Sigmoid colon (tissue), 6 donors: ENCODE measurements at regions not wholly inside any gene's neighbourhood (a gene's known extent, or its start where the extent isn't known, plus 50 kb on each side); places are given as distances from the start of the nearest gene placed in this dataset.

Experiments used
- DNase-seq: peaks from one replicate; pipeline ENCODE4 v3.0.0-alpha.2; 2019
- H3K27ac ChIP-seq, 4 donors: fragments of 200-600 bp; sonication (generic); one replicate each; pipeline ENCODE4 v1.5.1; 2016 to 2019; ENCODE audit warnings: mild to moderate bottlenecking in 1 of 4
- H3K27me3 ChIP-seq, 3 donors: fragments of 200-600 bp; sonication (generic); one replicate each; pipeline ENCODE4 v1.5.1; 2019; ENCODE audit warnings: mild to moderate bottlenecking in 1 of 3
- H3K36me3 ChIP-seq, 4 donors: fragments of 200-600 bp; sonication (generic); one replicate each; pipeline ENCODE4 v1.5.1; 2016 to 2019
- H3K4me1 ChIP-seq, 4 donors: fragments of 200-600 bp; sonication (generic); one replicate each; pipeline ENCODE4 v1.5.1; 2017 to 2019
- H3K4me3 ChIP-seq, 4 donors: fragments of 200-600 bp; sonication (generic); one replicate each; pipeline ENCODE4 v1.5.1; 2017 to 2019; ENCODE audit warnings: mild to moderate bottlenecking in 2 of 4, moderate library complexity in 1 of 4
- H3K9me3 ChIP-seq, 4 donors: fragments of 200-600 bp in 3 of 4; sonication (generic) in 3 of 4; one replicate each; pipeline versions ENCODE4 v1.5.1 to v1.6.1; 2013 to 2019
- CTCF ChIP-seq, 4 experiments: fragments of 450-650 bp in 3 of 4; fragments of 200-600 bp in 1 of 4; IDR thresholded peaks; one replicate each; pipeline ENCODE4 v1.5.1; 2016 to 2019; ENCODE audit warnings: antibody characterized with exemption in 4 of 4, mild to moderate bottlenecking in 3 of 4, moderate library complexity in 2 of 4
- EP300 ChIP-seq, 4 donors: sonication (generic); formaldehyde crosslinking; IDR thresholded peaks; one replicate each; pipeline ENCODE4 v1.6.1; 2017; ENCODE audit warnings: antibody characterized with exemption in 4 of 4
- POLR2A ChIP-seq, 2 donors: fragments of 450-650 bp; IDR thresholded peaks; one replicate each; pipeline ENCODE4 v1.6.1; 2016; ENCODE audit warnings: antibody characterized with exemption in 2 of 2, mild to moderate bottlenecking in 2 of 2, moderate library complexity in 2 of 2
- POLR2AphosphoS5 ChIP-seq, 4 donors: sonication (generic); formaldehyde crosslinking; IDR thresholded peaks; one replicate each; pipeline ENCODE4 v1.6.1; 2017; ENCODE audit warnings: antibody characterized with exemption in 4 of 4
- WGBS, 2 donors: extraction: QIAGEN DNeasy Blood & Tissue Kit; methylation state at CpG; one replicate each; pipeline ENCODE4 v1.1.7; 2013; 5-methylcytosine and 5-hydroxymethylcytosine counted together
- intact Hi-C: fragments of 100-400 bp; cut with DNase I; formaldehyde crosslinking; loops from one replicate; pipeline ENCODE4 v1.15.1; 2023
- donor health status: healthy with polysubstance abuse.
- donor health status: healthy.

- Histone ChIP-seq H3K9me3 (no peaks in the 10 kb centered on the region), H3K4me3 (no peak overlapping the region), H3K36me3 (no peaks in the 10 kb centered on the region), H3K4me1 (no peaks in the 10 kb centered on the region), H3K27me3 (no peaks in the 10 kb centered on the region), H3K27ac (no peak overlapping the region)
- no peak for TF ChIP-seq POLR2AphosphoS5 (IDR thresholded peaks at IDR 0.05)
- TF ChIP-seq POLR2A (IDR thresholded peaks at IDR 0.05), result no peak
- no peak for TF ChIP-seq EP300 (IDR thresholded peaks at IDR 0.05)
- TF ChIP-seq CTCF (IDR thresholded peaks at IDR 0.05), result no peak
- 65 to 86% methylated on average over 1 of the region's 1 CpG for WGBS, 2 donors
- DNase-seq, result no peak
- intact Hi-C loops, result no loop called here
Observed at GRCh38 chr10:89153971-89154370, 53.1 kb downstream of the CH25H start.

- TF ChIP-seq POLR2A (IDR thresholded peaks at IDR 0.05), result no peak
- TF ChIP-seq POLR2AphosphoS5 (IDR thresholded peaks at IDR 0.05), result no peak
- TF ChIP-seq CTCF (IDR thresholded peaks at IDR 0.05), result no peak
- TF ChIP-seq EP300 (IDR thresholded peaks at IDR 0.05), result no peak
- DNase-seq, result no peak
- H3K27me3 ChIP-seq, result no peaks in the 10 kb centered on the region
- no peak overlapping the region for H3K4me3 ChIP-seq
- H3K9me3 ChIP-seq, result no peaks in the 10 kb centered on the region
- no peak overlapping the region for H3K27ac ChIP-seq
- H3K4me1 ChIP-seq, result no peaks in the 10 kb centered on the region
- no peaks in the 10 kb centered on the region for H3K36me3 ChIP-seq
- intact Hi-C loops, result no loop called here
- 67 to 81% methylated on average over 3 of the region's 3 CpGs for WGBS, 2 donors
Observed at GRCh38 chr10:89153116-89153515, 54.0 kb downstream of the CH25H start.

GRCh38 chr10:89151857-89152256, 55.3 kb downstream of the CH25H start:
- TF ChIP-seq EP300 (IDR thresholded peaks at IDR 0.05) (no peak), CTCF (IDR thresholded peaks at IDR 0.05) (no peak), POLR2A (IDR thresholded peaks at IDR 0.05) (no peak), POLR2AphosphoS5 (IDR thresholded peaks at IDR 0.05) (no peak)
- H3K9me3 ChIP-seq, result no peaks in the 10 kb centered on the region

GRCh38 chr10:89148061-89148460, 59.1 kb downstream of the CH25H start:
- intact Hi-C loops, result no loop called here
- DNase-seq, result no peak
- Histone ChIP-seq H3K4me1 (no peaks in the 10 kb centered on the region), H3K4me3 (no peak overlapping the region), H3K36me3 (no peaks in the 10 kb centered on the region), H3K27ac (no peak overlapping the region), H3K27me3 (no peaks in the 10 kb centered on the region), H3K9me3 (no peaks in the 10 kb centered on the region)
- 91 to 96% methylated on average over 5 of the region's 5 CpGs for WGBS, 2 donors
- TF ChIP-seq POLR2A (IDR thresholded peaks at IDR 0.05), result no peak
- no peak for TF ChIP-seq EP300 (IDR thresholded peaks at IDR 0.05)
- TF ChIP-seq POLR2AphosphoS5 (IDR thresholded peaks at IDR 0.05), result no peak
- TF ChIP-seq CTCF (IDR thresholded peaks at IDR 0.05), result no peak

More at GRCh38 chr10:89151857-89152256, 55.3 kb downstream of the CH25H start:
- H3K4me3 ChIP-seq, result no peak overlapping the region
- 59 to 74% methylated on average over 2 of the region's 2 CpGs for WGBS, 2 donors
- H3K27ac ChIP-seq, result no peak overlapping the region
- no peaks in the 10 kb centered on the region for H3K4me1 ChIP-seq
- intact Hi-C loops, result no loop called here
- no peaks in the 10 kb centered on the region for H3K36me3 ChIP-seq
- DNase-seq, result no peak
- no peaks in the 10 kb centered on the region for H3K27me3 ChIP-seq

- no peak for DNase-seq
- no peaks in the 10 kb centered on the region for H3K4me1 ChIP-seq
- H3K36me3 ChIP-seq, result no peaks in the 10 kb centered on the region
- no peaks in the 10 kb centered on the region for H3K9me3 ChIP-seq
- TF ChIP-seq EP300 (IDR thresholded peaks at IDR 0.05) (no peak), POLR2AphosphoS5 (IDR thresholded peaks at IDR 0.05) (no peak), CTCF (IDR thresholded peaks at IDR 0.05) (no peak), POLR2A (IDR thresholded peaks at IDR 0.05) (no peak)
- H3K4me3 ChIP-seq, result no peak overlapping the region
- WGBS, 2 donors, result 60 to 82% methylated on average over 2 of the region's 2 CpGs
- no peaks in the 10 kb centered on the region for H3K27me3 ChIP-seq
- intact Hi-C loops, result no loop called here
- no peak overlapping the region for H3K27ac ChIP-seq
Observed at GRCh38 chr10:89147256-89147655, 59.9 kb downstream of the CH25H start.
